Cardiac muscle cell (in vitro differentiated cells and primary cell): ENCODE measurements at regions not wholly inside any gene's neighbourhood (a gene's known extent, or its start where the extent isn't known, plus 50 kb on each side); places are given as distances from the start of the nearest gene placed in this dataset.

Experiments used
- DNase-seq, 2 donors: peaks; one replicate each; pipeline versions ENCODE4 v3.0.0 to v3.0.0-alpha.2; 2010 to 2017; ENCODE audit warnings: low read depth in 1 of 2, low spot score in 1 of 2
- H3K27ac ChIP-seq: fragments of 200-600 bp; sonication (generic); 2 replicates; pipeline ENCODE4 v1.5.1; 2016
- H3K27me3 ChIP-seq: fragments of 200-600 bp; sonication (generic); 2 replicates; pipeline ENCODE4 v1.6.0; 2016; ENCODE audit warnings: control low read depth
- H3K36me3 ChIP-seq: fragments of 200-600 bp; sonication (generic); 2 replicates; pipeline ENCODE4 v1.5.1; 2016; ENCODE audit warnings: control low read depth
- H3K4me1 ChIP-seq: fragments of 200-600 bp; sonication (generic); 2 replicates; pipeline ENCODE4 v1.8.1; 2017; ENCODE audit warnings: low read depth, mild to moderate bottlenecking, mixed run types
- H3K4me3 ChIP-seq: fragments of 200-600 bp; sonication (generic); 2 replicates; pipeline ENCODE4 v1.5.1; 2016; ENCODE audit warnings: mild to moderate bottlenecking
- H3K9me3 ChIP-seq: fragments of 200-600 bp; sonication (generic); 2 replicates; pipeline ENCODE4 v1.5.1; 2017; ENCODE audit warnings: low read depth, mild to moderate bottlenecking, control low read depth
- CTCF ChIP-seq: IDR thresholded peaks from 2 replicates; pipeline ENCODE4 v1.5.1; 2012; ENCODE audit warnings: low read depth, mild to moderate bottlenecking, low read length

DNA sequence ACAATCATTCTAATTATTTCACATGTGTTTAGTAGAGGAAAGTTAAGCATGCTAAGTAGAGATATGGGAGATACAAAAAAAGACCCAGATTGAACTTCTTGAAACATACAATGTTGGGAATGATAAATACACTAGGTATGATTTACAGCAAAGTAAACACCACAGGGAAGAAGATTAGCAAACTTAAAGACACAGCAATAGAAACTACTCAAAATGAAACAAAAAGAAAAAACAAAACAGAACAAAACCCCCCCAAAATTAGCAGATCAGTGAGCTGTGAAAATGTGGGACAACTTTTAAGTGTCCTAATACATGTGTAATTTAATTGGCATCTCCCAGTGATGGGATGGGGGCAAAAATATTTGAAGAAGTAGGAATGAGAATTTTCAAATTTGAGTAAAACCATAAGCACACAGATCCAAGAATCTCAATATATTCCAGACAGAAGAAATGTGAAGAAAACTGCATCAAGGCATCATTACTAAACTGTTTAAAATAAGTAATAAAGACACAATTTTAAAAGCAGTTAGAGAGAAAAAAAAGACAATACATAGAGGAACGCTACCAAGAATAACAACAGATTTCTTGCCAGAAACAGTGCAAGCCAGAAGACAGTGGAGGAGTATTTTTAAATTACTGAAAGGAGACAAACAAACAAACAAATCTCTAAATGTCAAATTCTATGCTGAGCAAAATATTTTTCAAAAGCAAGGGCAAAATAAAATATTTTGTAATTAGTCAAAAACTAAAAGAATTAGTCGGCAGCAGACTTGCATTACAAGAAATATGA lies 473.7 kb downstream of the QKI start:
- H3K4me1 ChIP-seq, result no peaks in the 10 kb centered on the region
- H3K4me3 ChIP-seq, result no peak overlapping the region
- no peaks in the 10 kb centered on the region for H3K9me3 ChIP-seq
- TF ChIP-seq CTCF, result no peak
- DNase-seq, result no peak
- no peaks in the 10 kb centered on the region for H3K27me3 ChIP-seq
- H3K36me3 ChIP-seq, result no peaks in the 10 kb centered on the region
- H3K27ac ChIP-seq, result no peak overlapping the region

- no peak for TF ChIP-seq CTCF
- H3K4me3 ChIP-seq, result no peak overlapping the region
- H3K9me3 ChIP-seq, result no peaks in the 10 kb centered on the region
- H3K27ac ChIP-seq, result no peak overlapping the region
- no peaks in the 10 kb centered on the region for H3K36me3 ChIP-seq
- no peaks in the 10 kb centered on the region for H3K27me3 ChIP-seq
- H3K4me1 ChIP-seq, result no peaks in the 10 kb centered on the region
- DNase-seq, result no peak
Observed at GRCh38 chr6:163886428-163886827, 471.9 kb downstream of the QKI start.

- no peaks in the 10 kb centered on the region for H3K27me3 ChIP-seq
- no peak overlapping the region for H3K27ac ChIP-seq
Observed at GRCh38 chr6:163883984-163884383, 469.5 kb downstream of the QKI start.

DNA sequence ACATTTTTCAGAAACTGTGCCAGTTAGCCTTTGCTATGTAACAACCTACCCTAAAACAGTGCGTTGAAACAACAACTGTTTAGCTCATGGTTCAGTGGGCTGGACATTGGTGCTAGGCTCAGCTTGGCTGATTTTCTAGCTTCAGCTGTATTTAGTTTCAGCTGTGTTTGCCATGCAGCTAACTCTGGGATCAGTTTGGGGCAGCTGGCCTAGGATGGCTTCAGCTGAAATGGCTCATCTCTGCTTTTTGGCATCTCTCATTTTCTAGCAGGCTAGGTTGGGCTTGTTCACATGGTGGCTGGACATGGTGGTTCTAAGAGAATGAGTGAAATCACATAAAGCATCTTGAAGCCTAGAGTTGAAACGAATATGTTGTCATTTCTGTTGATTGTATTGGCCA lies 464.2 kb downstream of the QKI start:
- Histone ChIP-seq H3K27ac (no peak overlapping the region), H3K36me3 (no peaks in the 10 kb centered on the region), H3K4me3 (no peak overlapping the region), H3K9me3 (no peaks in the 10 kb centered on the region), H3K4me1 (no peaks in the 10 kb centered on the region), H3K27me3 (no peaks in the 10 kb centered on the region)
- DNase-seq, result no peak
- TF ChIP-seq CTCF, result no peak

More at GRCh38 chr6:163883984-163884383, 469.5 kb downstream of the QKI start:
- Histone ChIP-seq H3K36me3 (no peaks in the 10 kb centered on the region), H3K4me1 (no peaks in the 10 kb centered on the region), H3K4me3 (no peak overlapping the region), H3K9me3 (no peaks in the 10 kb centered on the region)
- TF ChIP-seq CTCF, result no peak
- DNase-seq, result peak in 1 of 2 donors; percentile 51

DNA sequence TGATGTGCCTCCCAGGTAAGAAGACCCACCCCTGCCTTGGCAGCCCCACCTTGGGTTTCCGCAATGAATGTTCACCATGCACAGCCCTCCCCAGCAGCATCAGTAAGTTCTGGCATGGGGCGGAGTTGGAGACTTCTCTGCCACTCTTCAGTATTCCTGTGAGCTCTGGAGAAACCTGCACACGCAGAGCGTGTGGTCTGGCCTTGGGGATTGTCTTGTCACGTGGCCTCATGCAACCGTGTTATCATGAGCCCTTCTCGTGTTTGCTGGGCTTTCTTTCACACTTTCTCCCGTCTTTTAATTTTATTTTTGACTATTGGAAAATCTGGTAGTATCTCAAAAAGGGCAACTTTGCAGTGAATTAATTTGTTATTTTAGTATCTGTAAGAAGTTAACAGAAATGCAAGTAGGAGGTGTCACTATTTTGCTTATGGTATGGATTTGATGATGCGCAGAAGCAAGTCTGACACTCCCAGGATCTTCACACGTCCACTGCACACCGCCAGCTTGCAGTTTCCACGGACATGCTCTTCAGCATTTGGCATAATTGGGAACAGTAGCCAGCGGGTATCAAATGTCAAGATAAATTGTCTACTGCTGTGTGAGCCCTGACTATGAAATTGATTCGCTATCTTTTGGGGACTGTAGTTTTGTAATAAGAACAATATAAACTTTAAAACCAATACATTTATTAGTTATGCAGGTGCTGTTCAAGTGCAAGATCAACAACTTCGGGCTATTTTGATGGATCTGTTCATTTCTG lies 463.5 kb downstream of the QKI start:
- TF ChIP-seq CTCF, result no peak
- H3K4me1 ChIP-seq, result no peaks in the 10 kb centered on the region
- H3K27ac ChIP-seq, result no peak overlapping the region
- H3K4me3 ChIP-seq, result no peak overlapping the region
- no peak for DNase-seq
- no peaks in the 10 kb centered on the region for H3K36me3 ChIP-seq
- H3K9me3 ChIP-seq, result no peaks in the 10 kb centered on the region
- no peaks in the 10 kb centered on the region for H3K27me3 ChIP-seq
